ENCODE measurements at regions not wholly inside any gene's neighbourhood (a gene's known extent, or its start where the extent isn't known, plus 50 kb on each side); places are given as distances from the start of the nearest gene placed in this dataset.

- TF ChIP-seq CTCF (IDR thresholded peaks at IDR 0.05; ENCODE audit: insufficient read depth, low read length, severe bottlenecking), result no peak
- FAIRE-seq (no peak), DNase-seq (ENCODE audit: low read depth) (peak; percentile 15)
- no peaks in the 10 kb centered on the region for H3K27me3 ChIP-seq (ENCODE audit: control insufficient read depth, insufficient read depth, low read length)
- H3K36me3 ChIP-seq (ENCODE audit: control insufficient read depth, insufficient read depth, low read length), result no peaks in the 10 kb centered on the region
- H3K4me3 ChIP-seq (ENCODE audit: low read depth, low read length), result no peak overlapping the region
Measured at GRCh38 chr18:38368246-38368645, 802.6 kb upstream of the CELF4 start.

- no peaks in the 10 kb centered on the region for H3K36me3 ChIP-seq (ENCODE audit: control insufficient read depth, insufficient read depth, low read length)
- DNase-seq (ENCODE audit: low read depth), result no peak
- H3K27me3 ChIP-seq (ENCODE audit: control insufficient read depth, insufficient read depth, low read length), result no peaks in the 10 kb centered on the region
- no peak overlapping the region for H3K4me3 ChIP-seq (ENCODE audit: low read depth, low read length)
- no peak for TF ChIP-seq CTCF (IDR thresholded peaks at IDR 0.05; ENCODE audit: insufficient read depth, low read length, severe bottlenecking)
- no peak for FAIRE-seq
Measured at GRCh38 chr18:38367473-38367872, 801.9 kb upstream of the CELF4 start.

GRCh38 chr18:38362286-38362792, 796.7 kb upstream of the CELF4 start:
- no peak for TF ChIP-seq CTCF (IDR thresholded peaks at IDR 0.05; ENCODE audit: insufficient read depth, low read length, severe bottlenecking)
- FAIRE-seq (no peak), DNase-seq (ENCODE audit: low read depth) (no peak)
- Histone ChIP-seq H3K27me3 (ENCODE audit: control insufficient read depth, insufficient read depth, low read length) (no peaks in the 10 kb centered on the region), H3K36me3 (ENCODE audit: control insufficient read depth, insufficient read depth, low read length) (no peaks in the 10 kb centered on the region), H3K4me3 (ENCODE audit: low read depth, low read length) (no peak overlapping the region)

- no peaks in the 10 kb centered on the region for H3K36me3 ChIP-seq (ENCODE audit: control insufficient read depth, insufficient read depth, low read length)
- FAIRE-seq (no peak), DNase-seq (ENCODE audit: low read depth) (no peak)
- H3K27me3 ChIP-seq (ENCODE audit: control insufficient read depth, insufficient read depth, low read length), result no peaks in the 10 kb centered on the region
- no peak overlapping the region for H3K4me3 ChIP-seq (ENCODE audit: low read depth, low read length)
- no peak for TF ChIP-seq CTCF (IDR thresholded peaks at IDR 0.05; ENCODE audit: insufficient read depth, low read length, severe bottlenecking)
Measured at GRCh38 chr18:38358805-38359657, 793.4 kb upstream of the CELF4 start.

- no peak for TF ChIP-seq CTCF (IDR thresholded peaks at IDR 0.05; ENCODE audit: insufficient read depth, low read length, severe bottlenecking)
- H3K4me3 ChIP-seq (ENCODE audit: low read depth, low read length), result no peak overlapping the region
- H3K27me3 ChIP-seq (ENCODE audit: control insufficient read depth, insufficient read depth, low read length), result no peaks in the 10 kb centered on the region
- no peaks in the 10 kb centered on the region for H3K36me3 ChIP-seq (ENCODE audit: control insufficient read depth, insufficient read depth, low read length)
- FAIRE-seq, result no peak
- no peak for DNase-seq (ENCODE audit: low read depth)
Measured at GRCh38 chr18:38353149-38353548, 787.6 kb upstream of the CELF4 start.

Data from bronchial epithelial cell (primary cell).